ENCODE measurements at regions not wholly inside any gene's neighbourhood (a gene's known extent, or its start where the extent isn't known, plus 50 kb on each side); places are given as distances from the start of the nearest gene placed in this dataset.

- DNase-seq (ENCODE audit: low spot score in 2 of 2): no peak
- intact Hi-C loops (cut with DNase I): no loop called here
- no peak overlapping the region for H3K4me3 ChIP-seq
- no peak for TF ChIP-seq CTCF (IDR thresholded peaks at IDR 0.05)
- no peaks in the 10 kb centered on the region for H3K36me3 ChIP-seq
- H3K4me1 ChIP-seq: no peaks in the 10 kb centered on the region
- H3K27me3 ChIP-seq: no peaks in the 10 kb centered on the region
- peaks cover 0 to 11% of the 10 kb centered on the region in 2 donors for H3K9me3 ChIP-seq
- H3K27ac ChIP-seq: no peak overlapping the region
Observed at GRCh38 chr1:104463126-104463697, 713.5 kb downstream of the AMY1C start.

GRCh38 chr1:104466068-104466467, 716.4 kb downstream of the AMY1C start:
- TF ChIP-seq CTCF (IDR thresholded peaks at IDR 0.05): no peak
- intact Hi-C loops (cut with DNase I): no loop called here
- Histone ChIP-seq H3K4me3 (no peak overlapping the region), H3K36me3 (no peaks in the 10 kb centered on the region), H3K27ac (no peak overlapping the region), H3K4me1 (no peaks in the 10 kb centered on the region), H3K27me3 (no peaks in the 10 kb centered on the region), H3K9me3 (peaks cover 0 to under 1% of the 10 kb centered on the region in 2 donors)
- no peak for DNase-seq (ENCODE audit: low spot score in 2 of 2)

- Histone ChIP-seq H3K4me3 (no peak overlapping the region), H3K27me3 (no peaks in the 10 kb centered on the region), H3K27ac (no peak overlapping the region), H3K36me3 (no peaks in the 10 kb centered on the region), H3K9me3 (no peaks in the 10 kb centered on the region), H3K4me1 (no peaks in the 10 kb centered on the region)
- no peak for DNase-seq (ENCODE audit: low spot score in 2 of 2)
- no peak for TF ChIP-seq CTCF (IDR thresholded peaks at IDR 0.05)
- intact Hi-C loops (cut with DNase I): no loop called here
Observed at GRCh38 chr1:104467590-104467989, 717.9 kb downstream of the AMY1C start.

GRCh38 chr1:104468282-104468681, 718.6 kb downstream of the AMY1C start:
- no peak for DNase-seq (ENCODE audit: low spot score in 2 of 2)
- Histone ChIP-seq H3K4me1 (no peaks in the 10 kb centered on the region), H3K27me3 (no peaks in the 10 kb centered on the region), H3K4me3 (no peak overlapping the region), H3K9me3 (no peaks in the 10 kb centered on the region), H3K36me3 (no peaks in the 10 kb centered on the region), H3K27ac (no peak overlapping the region)
- TF ChIP-seq CTCF (IDR thresholded peaks at IDR 0.05): no peak
- intact Hi-C loops (cut with DNase I): no loop called here

- intact Hi-C loops (cut with DNase I): no loop called here
- no peaks in the 10 kb centered on the region for H3K27me3 ChIP-seq
- no peak for DNase-seq (ENCODE audit: low spot score in 2 of 2)
- H3K9me3 ChIP-seq: no peaks in the 10 kb centered on the region
- H3K4me3 ChIP-seq: no peak overlapping the region
- no peak for TF ChIP-seq CTCF (IDR thresholded peaks at IDR 0.05)
- no peak overlapping the region for H3K27ac ChIP-seq
- H3K36me3 ChIP-seq: no peaks in the 10 kb centered on the region
- H3K4me1 ChIP-seq: no peaks in the 10 kb centered on the region
Observed at GRCh38 chr1:104476126-104476525, 726.4 kb downstream of the AMY1C start.
